Stomach (tissue), 8 donors: ENCODE measurements at regions not wholly inside any gene's neighbourhood (a gene's known extent, or its start where the extent isn't known, plus 50 kb on each side); places are given as distances from the start of the nearest gene placed in this dataset.

Experiments
- DNase-seq, 2 donors: peaks; one replicate each; pipeline versions ENCODE4 v3.0.0 to v3.0.0-alpha.2; 2013 to 2019
- H3K27ac ChIP-seq, 5 donors: fragments of 200-600 bp in 4 of 5; sonication (generic) in 4 of 5; one replicate each; pipeline ENCODE4 v1.5.1; 2013 to 2019; ENCODE audit warnings: mild to moderate bottlenecking in 1 of 5, moderate library complexity in 1 of 5
- H3K27me3 ChIP-seq, 3 donors: fragments of 200-600 bp; sonication (generic); one replicate each; pipeline ENCODE4 v1.5.1; 2017 to 2019; ENCODE audit warnings: mixed run types in 1 of 3
- H3K36me3 ChIP-seq, 4 donors: fragments of 200-600 bp; sonication (generic); 1 replicate in 3 of 4; 2 replicates in 1 of 4; pipeline ENCODE4 v1.5.1; 2016 to 2019
- H3K4me1 ChIP-seq, 4 donors: fragments of 200-600 bp; sonication (generic); one replicate each; pipeline ENCODE4 v1.5.1; 2016 to 2019
- H3K4me3 ChIP-seq, 4 donors: fragments of 200-600 bp; sonication (generic) in 3 of 4; one replicate each; pipeline ENCODE4 v1.5.1; 2016 to 2019; ENCODE audit warnings: mild to moderate bottlenecking in 1 of 4
- H3K9me3 ChIP-seq, 4 donors: fragments of 200-600 bp; sonication (generic); one replicate each; pipeline ENCODE4 v1.5.1; 2016 to 2019
- EP300 ChIP-seq: sonication (generic); formaldehyde crosslinking; IDR thresholded peaks from one replicate; pipeline ENCODE4 v1.6.1; 2017; ENCODE audit warnings: antibody characterized with exemption
- POLR2A ChIP-seq, 4 donors: fragments of 450-650 bp; IDR thresholded peaks; one replicate each; pipeline ENCODE4 v1.6.1; 2016; ENCODE audit warnings: antibody characterized with exemption in 4 of 4, control low read depth in 2 of 4, mild to moderate bottlenecking in 1 of 4, moderate library complexity in 1 of 4
- POLR2AphosphoS5 ChIP-seq, 3 donors: sonication (generic); formaldehyde crosslinking; IDR thresholded peaks; one replicate each; pipeline ENCODE4 v1.6.1; 2016; ENCODE audit warnings: antibody characterized with exemption in 3 of 3
- WGBS, 5 donors: extraction: QIAGEN DNeasy Blood & Tissue Kit in 3 of 5; methylation state at CpG; one replicate each; pipeline versions ENCODE4 v1.1.5 to v1.1.7; 2013 to 2018; 5-methylcytosine and 5-hydroxymethylcytosine counted together
- intact Hi-C: fragments of 100-400 bp; cut with DNase I; formaldehyde crosslinking; loops from one replicate; pipeline ENCODE4 v1.15.1; 2023; ENCODE audit warnings: low total_unique reads
- TF ChIP-seq, protein P1 (sequence below), 7 experiments: fragments of 450-650 bp in 4 of 7; fragments of 200-600 bp in 3 of 7; sonication (generic) in 3 of 7; IDR thresholded peaks; one replicate each; pipeline ENCODE4 v1.5.1; 2016 to 2019; ENCODE audit warnings: antibody characterized with exemption in 7 of 7, control low read depth in 2 of 7, mild to moderate bottlenecking in 1 of 7
- donor health status: healthy with polysubstance abuse.
- donor health status: Bipolar disorder and iron deficiency.
- donor health status: healthy.

DNA sequence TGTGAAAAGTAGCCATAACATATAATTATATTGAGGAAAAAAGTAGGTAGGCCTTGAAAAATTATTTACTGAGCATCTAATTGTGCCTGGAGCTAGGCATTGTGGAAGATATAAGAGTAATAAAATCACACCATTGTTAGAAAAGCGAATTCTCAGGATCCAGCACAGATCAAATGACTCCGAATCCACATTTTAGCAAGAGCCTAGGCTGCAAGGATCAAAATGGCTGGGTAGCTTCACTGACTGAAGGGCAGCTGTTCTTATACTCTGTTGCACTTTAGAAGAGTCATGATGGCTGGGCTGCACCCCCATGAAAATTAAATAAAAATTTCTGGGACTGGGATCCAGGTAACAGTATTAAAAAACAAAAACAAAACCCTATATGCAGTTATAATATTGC lies 67.6 kb upstream of the HMCN1 start:
- no peak for TF ChIP-seq EP300
- TF ChIP-seq POLR2A (IDR thresholded peaks at IDR 0.05): no peak
- TF ChIP-seq, protein P1, sequence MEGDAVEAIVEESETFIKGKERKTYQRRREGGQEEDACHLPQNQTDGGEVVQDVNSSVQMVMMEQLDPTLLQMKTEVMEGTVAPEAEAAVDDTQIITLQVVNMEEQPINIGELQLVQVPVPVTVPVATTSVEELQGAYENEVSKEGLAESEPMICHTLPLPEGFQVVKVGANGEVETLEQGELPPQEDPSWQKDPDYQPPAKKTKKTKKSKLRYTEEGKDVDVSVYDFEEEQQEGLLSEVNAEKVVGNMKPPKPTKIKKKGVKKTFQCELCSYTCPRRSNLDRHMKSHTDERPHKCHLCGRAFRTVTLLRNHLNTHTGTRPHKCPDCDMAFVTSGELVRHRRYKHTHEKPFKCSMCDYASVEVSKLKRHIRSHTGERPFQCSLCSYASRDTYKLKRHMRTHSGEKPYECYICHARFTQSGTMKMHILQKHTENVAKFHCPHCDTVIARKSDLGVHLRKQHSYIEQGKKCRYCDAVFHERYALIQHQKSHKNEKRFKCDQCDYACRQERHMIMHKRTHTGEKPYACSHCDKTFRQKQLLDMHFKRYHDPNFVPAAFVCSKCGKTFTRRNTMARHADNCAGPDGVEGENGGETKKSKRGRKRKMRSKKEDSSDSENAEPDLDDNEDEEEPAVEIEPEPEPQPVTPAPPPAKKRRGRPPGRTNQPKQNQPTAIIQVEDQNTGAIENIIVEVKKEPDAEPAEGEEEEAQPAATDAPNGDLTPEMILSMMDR (IDR thresholded peaks at IDR 0.05): no peak
- no peak for TF ChIP-seq POLR2AphosphoS5 (IDR thresholded peaks at IDR 0.05)
- intact Hi-C loops: no loop called here
- no peaks in the 10 kb centered on the region for H3K36me3 ChIP-seq
- no peak for DNase-seq
- no peaks in the 10 kb centered on the region for H3K9me3 ChIP-seq
- H3K4me3 ChIP-seq: no peak overlapping the region
- peaks cover 0 to 10% (median 3%) of the 10 kb centered on the region in 4 donors for H3K4me1 ChIP-seq
- no peak overlapping the region for H3K27ac ChIP-seq
- H3K27me3 ChIP-seq: no peaks in the 10 kb centered on the region
- WGBS, 5 donors: 95 to 97% (median 97%) methylated on average over 2 of the region's 2 CpGs

DNA sequence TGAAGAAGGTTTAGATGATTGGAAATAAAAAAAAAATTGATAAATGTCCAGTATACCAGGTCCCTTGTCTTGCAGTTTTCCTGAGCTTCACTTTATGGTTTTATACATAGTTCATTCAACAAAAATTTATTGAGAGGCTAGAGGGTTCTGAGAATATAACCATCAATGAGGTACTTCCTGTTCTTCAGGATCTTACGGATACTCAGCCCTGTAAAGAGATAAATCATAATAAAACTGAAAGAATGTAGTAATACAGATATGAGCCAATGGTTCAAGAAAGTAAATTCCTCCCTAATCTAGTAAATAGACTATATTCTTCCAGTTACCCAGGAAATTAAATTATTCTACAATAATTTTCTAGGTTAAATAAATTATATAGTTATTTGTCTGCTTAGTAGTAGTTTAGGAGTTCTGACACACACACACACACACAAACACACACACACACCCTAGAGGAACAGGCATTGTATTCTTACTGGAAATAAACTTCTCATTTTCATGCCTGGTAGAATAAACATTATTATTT lies 70.4 kb upstream of the HMCN1 start:
- TF ChIP-seq POLR2AphosphoS5 (IDR thresholded peaks at IDR 0.05) (no peak), EP300 (no peak)
- TF ChIP-seq, protein P1 (IDR thresholded peaks at IDR 0.05): no peak
- Histone ChIP-seq H3K4me3 (no peak overlapping the region), H3K4me1 (peaks cover 0 to 7% (median 3%) of the 10 kb centered on the region in 4 donors), H3K27me3 (no peaks in the 10 kb centered on the region), H3K27ac (no peak overlapping the region), H3K9me3 (no peaks in the 10 kb centered on the region), H3K36me3 (no peaks in the 10 kb centered on the region)
- DNase-seq: no peak
- 36 to 56% (median 45%) methylated on average over 1 of the region's 1 CpG for WGBS, 5 donors
- intact Hi-C loops: no loop called here

DNA sequence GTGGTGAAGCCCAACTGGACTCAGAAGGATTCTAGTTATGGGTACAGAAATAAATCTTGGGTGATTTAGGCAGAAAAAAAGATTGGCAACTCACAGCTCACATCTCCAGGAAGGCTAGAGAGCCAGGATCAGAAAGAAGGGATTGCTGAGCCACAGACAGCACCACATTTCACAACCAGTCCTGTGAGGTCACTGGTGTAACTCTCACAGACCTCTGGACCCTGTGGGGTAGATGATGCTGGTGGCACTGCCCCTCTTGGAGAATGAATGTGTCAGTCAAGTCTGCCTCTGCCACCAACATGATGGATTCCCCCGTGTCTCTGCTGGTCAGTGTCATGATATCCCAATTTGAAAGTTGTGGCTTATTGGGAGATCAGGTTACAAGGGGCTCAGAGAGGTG lies 70.9 kb upstream of the HMCN1 start:
- Histone ChIP-seq H3K36me3 (no peaks in the 10 kb centered on the region), H3K9me3 (no peaks in the 10 kb centered on the region), H3K27me3 (no peaks in the 10 kb centered on the region), H3K4me1 (peaks cover 0 to 7% (median 1%) of the 10 kb centered on the region in 4 donors), H3K4me3 (no peak overlapping the region), H3K27ac (no peak overlapping the region)
- intact Hi-C loops: no loop called here
- no peak for DNase-seq
- WGBS, 5 donors: 50 to 87% (median 70%) methylated on average over 1 of the region's 1 CpG
- TF ChIP-seq POLR2A (IDR thresholded peaks at IDR 0.05): no peak
- no peak for TF ChIP-seq POLR2AphosphoS5 (IDR thresholded peaks at IDR 0.05)
- TF ChIP-seq, protein P1 (IDR thresholded peaks at IDR 0.05): no peak
- TF ChIP-seq EP300: no peak

- H3K9me3 ChIP-seq: no peaks in the 10 kb centered on the region
- no peak for DNase-seq
- H3K36me3 ChIP-seq: no peaks in the 10 kb centered on the region
- no peak for TF ChIP-seq POLR2A (IDR thresholded peaks at IDR 0.05)
- no peak for TF ChIP-seq POLR2AphosphoS5 (IDR thresholded peaks at IDR 0.05)
- no peak for TF ChIP-seq EP300
- TF ChIP-seq, protein P1 (IDR thresholded peaks at IDR 0.05): no peak
- H3K27me3 ChIP-seq: no peaks in the 10 kb centered on the region
- no peak overlapping the region for H3K27ac ChIP-seq
- intact Hi-C loops: no loop called here
- 80 to 95% (median 92%) methylated on average over 2 of the region's 2 CpGs for WGBS, 5 donors
- no peaks in the 10 kb centered on the region for H3K4me1 ChIP-seq
- H3K4me3 ChIP-seq: no peak overlapping the region
Measured at GRCh38 chr1:185661971-185662370, 72.2 kb upstream of the HMCN1 start.
